Loucy (cell line): ENCODE measurements at regions not wholly inside any gene's neighbourhood (a gene's known extent, or its start where the extent isn't known, plus 50 kb on each side); places are given as distances from the start of the nearest gene placed in this dataset.

Source experiments
- CTCF ChIP-seq: fragments of 200-600 bp; sonication (generic); conservative IDR thresholded peaks from 2 replicates; pipeline ENCODE4 v1.5.1; 2014; ENCODE audit warnings: mild to moderate bottlenecking, antibody characterized with exemption, low read length
- EZH2phosphoT487 ChIP-seq: fragments of 200-600 bp; IDR thresholded peaks from 2 replicates; pipeline ENCODE4 v1.6.1; 2018; ENCODE audit warnings: antibody characterized with exemption, mild to moderate bottlenecking, moderate library complexity, borderline replicate concordance

DNA sequence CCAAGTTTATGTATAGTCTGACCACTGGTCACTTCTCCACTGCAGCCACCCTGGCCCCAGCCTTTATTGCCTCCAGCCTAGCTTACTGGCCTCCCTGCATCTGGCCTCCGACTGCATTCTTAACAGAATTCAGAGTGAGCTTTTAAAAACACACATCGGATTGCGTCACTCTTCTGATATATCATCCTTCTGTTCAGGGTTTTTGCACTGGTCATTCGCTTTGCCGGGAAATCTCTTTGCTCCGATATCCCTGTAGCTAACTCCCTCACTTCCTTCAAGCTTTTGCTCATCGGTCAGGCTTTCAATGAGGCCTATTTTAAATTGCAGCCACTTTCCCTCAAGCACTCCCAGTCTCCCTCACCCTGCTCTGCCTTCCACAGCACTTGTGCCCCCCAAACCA, 101.6 kb upstream of the DLX2 start:
- TF ChIP-seq CTCF (no peak), EZH2phosphoT487 (no peak)
